ENCODE measurements at regions not wholly inside any gene's neighbourhood (a gene's known extent, or its start where the extent isn't known, plus 50 kb on each side); places are given as distances from the start of the nearest gene placed in this dataset.
"Not testable (repeated sequence)": the region's sequence is repeated elsewhere in the genome, so short reads cannot be mapped to it uniquely, and the experiment has no call there.

DNA sequence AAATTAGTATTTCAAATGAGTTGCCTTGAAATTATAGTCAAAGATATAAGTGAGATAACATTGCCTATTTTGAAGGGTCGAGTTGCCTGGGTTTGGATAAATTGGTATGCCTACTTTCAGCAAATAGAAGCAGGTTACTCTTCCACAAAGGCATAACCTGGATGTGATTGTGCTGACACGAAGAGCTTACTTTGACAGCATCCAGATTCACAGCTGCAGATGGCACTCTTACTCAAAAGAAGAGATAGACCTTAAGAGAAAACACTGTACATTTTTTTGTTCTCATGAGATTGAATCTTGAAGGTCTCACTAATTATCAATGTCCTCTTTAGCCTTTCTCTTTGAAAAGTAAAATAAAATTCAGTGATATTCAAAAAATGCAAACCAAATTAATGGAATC, 1338.7 kb downstream of the REEP3 start:
- DNase-seq (ENCODE audit: low read depth) = no peak

DNA sequence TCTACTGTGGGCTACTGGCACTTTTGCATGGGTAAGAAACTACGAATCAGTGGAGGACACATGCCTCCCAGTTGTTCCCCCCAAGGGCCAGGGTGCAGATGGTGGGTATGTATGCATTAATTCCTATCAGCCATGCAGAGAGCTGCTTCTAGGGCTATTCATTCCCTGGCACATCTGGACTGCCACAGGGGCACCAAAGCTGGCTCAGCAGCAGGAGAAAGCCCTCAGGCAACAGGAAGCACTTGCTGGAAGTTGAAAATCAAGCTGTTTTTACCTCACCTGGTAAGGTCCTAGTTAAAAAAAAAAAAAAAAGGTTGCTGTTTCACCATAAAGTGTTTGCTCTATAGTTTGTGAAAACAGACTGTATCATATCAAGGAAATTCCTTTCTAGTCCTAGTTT, 1342.6 kb downstream of the REEP3 start:
- no peak for DNase-seq (ENCODE audit: low read depth)

GRCh38 chr10:64867501-64867962, 1346.3 kb downstream of the REEP3 start:
- no peak for DNase-seq (ENCODE audit: low read depth)

GRCh38 chr10:64873088-64873487, 1351.9 kb downstream of the REEP3 start:
- DNase-seq (ENCODE audit: low read depth) = no peak

DNA sequence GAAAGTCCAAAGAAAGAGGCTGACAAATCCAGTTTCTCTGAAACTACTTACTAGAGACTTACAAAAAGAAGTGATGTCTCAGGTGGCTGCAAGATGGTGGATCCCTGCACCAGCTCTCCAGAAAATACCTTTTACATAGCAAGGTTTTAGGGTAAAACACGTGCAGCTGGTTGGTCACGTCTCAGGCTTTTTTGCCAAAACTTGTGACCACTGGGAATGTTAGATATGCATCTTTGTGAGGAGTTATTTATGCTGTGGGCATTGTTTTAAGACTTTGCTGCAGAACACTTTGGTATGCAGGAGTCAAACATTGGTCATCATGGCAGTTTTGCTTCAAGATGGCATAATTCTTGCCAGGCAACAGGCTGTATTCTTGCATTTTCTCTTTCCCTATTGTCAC, 1352.8 kb downstream of the REEP3 start:
- no peak for DNase-seq (ENCODE audit: low read depth)

DNA sequence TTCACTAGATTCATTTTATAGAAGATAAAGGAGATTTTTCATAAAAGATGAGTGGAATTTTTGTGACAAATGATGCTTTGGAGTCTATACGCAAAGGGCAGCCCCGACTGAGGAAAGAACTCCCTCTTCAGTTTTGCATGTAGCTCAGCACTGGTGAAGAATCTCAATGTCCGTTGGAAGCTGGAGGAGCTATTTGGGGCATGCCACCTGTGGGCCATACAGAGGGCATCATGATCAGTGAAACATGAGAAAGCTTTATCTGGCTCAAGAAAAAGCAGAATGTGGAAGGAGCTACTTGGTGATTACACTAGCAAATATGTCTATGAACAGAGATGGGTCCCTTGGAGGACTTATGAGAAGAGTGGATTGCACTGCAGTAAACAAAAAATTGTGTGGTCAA, 1359.3 kb downstream of the REEP3 start:
- no peak for DNase-seq (ENCODE audit: low read depth)

GRCh38 chr10:64881257-64881656, 1360.1 kb downstream of the REEP3 start:
- DNase-seq (ENCODE audit: low read depth) = no peak

GRCh38 chr10:64896582-64896981, 1375.4 kb downstream of the REEP3 start:
- DNase-seq (ENCODE audit: low read depth) = no peak

- DNase-seq (ENCODE audit: low read depth) = not testable (repeated sequence)
Observed at GRCh38 chr10:64906311-64906710, 1385.1 kb downstream of the REEP3 start.

- DNase-seq (ENCODE audit: low read depth) = not testable (repeated sequence)
Observed at GRCh38 chr10:64924306-64924705, 1403.1 kb downstream of the REEP3 start.

DNA sequence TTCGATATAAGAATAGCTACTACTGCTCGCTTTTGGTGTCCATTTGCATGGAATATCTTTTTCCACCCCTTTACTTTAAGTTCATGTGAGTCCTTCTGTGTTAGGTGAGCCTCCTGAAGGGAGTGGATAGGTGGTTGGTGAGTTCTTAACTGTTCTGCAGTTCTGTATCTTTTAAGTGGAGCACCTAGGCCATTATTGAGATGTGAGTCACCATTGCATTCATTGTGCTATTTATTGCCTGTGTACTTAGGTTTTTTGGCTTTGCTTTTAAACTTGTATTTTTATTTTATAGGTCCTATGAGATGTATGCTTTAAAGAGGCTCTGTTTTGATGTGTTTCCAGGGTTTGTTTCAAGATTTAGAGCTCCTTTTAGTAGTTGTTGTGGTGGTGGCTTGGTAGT, 1430.8 kb downstream of the REEP3 start:
- DNase-seq (ENCODE audit: low read depth) = no peak

DNA sequence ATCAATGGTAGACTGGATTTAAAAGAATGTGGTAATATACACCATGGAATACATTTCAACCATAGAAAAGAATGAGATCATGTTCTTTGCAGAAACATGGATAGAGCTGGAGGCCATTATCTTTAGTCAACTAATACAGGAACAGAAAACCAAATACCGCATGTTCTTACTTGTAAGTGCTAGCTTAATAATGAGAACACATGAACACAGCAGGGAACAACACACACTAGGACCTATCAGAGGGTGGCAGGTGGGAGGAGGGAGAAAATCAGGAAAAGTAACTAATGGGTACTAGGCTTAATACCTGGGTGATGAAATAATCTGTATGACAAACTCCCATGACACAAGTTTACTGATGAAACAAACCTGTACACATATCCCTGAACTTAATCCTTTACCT, 1435.2 kb downstream of the REEP3 start:
- no peak for DNase-seq (ENCODE audit: low read depth)

DNA sequence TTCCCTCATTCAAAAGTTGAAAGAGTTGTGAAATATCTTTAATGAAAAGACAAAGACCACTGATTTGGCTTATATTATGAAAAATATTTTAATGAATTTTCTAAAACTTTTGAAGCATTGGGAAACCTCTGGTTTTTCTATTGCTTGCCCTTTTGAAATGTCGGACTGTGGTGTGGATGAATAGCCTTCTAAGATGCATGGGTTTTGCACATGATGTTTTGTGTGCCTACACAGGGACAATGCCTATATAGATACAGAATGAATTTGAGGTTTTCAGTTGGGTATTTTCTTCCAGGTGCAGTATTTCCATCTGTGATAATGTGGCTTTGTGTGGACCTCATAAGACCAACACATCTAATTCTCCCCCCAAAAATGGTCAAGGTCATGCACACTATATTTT, 1437.9 kb downstream of the REEP3 start:
- DNase-seq (ENCODE audit: low read depth) = no peak

- no peak for DNase-seq (ENCODE audit: low read depth)
Observed at GRCh38 chr10:64959883-64960282, 1438.7 kb downstream of the REEP3 start.

DNA sequence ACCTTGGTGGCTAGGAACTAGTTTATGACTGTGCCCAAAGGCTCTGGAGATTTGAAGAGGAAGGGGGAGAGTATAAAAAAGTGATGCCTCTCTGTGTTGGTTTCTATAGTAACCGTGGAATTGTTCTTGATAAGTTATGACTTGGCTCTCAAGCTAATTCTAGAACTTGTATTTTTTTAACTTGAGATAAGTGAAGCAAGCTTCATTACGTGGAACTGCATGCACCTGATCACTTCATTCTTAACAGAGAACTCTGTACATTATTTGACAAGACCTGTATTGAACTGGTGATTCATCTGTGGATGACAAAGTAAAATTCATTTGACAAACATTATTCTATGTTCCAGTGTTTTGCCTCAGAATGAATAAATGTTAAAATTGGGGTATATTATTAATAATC, 1452.2 kb downstream of the REEP3 start:
- DNase-seq (ENCODE audit: low read depth) = no peak

- DNase-seq (ENCODE audit: low read depth) = no peak
Observed at GRCh38 chr10:64976150-64976549, 1454.9 kb downstream of the REEP3 start.

DNA sequence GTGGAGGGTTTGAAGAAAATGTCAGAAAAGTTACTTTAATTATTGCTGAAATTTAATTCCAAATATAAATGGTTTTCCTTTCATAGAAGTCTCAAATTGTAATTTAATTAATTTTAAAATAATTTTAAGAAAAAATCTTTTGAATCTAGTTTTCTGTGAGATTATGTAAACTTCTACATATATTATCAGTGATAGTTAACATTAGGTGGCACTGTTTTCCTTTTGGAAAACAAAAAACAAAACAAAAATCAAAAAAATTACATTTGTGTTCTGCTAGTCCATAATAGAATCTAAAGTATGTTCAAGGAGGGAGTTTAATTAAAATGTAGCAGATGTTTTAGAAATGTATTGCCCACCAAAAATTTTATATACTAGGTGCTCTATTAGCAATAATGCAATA, 1456.7 kb downstream of the REEP3 start:
- DNase-seq (ENCODE audit: low read depth) = no peak

DNA sequence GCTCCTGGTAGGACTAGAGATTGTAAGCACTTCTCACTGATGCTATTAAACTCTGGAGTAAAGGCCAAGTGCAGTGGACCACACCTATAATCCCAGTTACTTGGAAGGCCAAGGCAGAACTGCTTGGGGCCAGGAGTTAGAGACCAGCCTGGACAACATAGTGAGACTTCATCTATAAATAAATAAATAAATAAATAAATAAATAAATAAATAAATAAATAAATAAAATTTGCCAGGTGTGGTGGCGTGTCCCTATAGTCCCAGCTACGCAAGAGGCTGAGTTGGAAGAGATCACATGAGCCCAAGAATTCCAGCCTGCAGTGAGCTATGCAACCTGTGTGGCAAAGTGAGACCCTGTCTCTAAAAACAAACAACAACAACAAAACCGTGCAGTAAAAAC, 1475.7 kb downstream of the REEP3 start:
- DNase-seq (ENCODE audit: low read depth) = no peak

DNA sequence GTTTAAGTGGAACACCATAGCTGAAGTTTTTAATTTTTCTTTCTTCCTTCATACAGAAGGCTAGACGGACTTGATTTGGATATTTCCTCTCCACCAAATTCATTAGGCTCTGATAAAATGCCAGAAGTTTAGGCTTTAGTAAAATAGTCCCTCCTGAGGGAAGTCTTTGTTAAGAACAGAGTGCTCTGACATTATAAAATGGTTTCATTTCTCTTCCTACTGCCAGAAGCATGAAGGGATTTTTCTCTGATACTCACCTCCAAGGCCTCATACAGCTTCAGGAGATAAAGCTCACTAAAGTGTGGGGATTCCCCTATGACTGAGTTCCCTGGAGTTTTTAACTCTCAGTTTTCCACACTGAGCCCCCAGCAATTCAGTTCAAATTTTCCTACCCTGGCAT, 1489.6 kb downstream of the REEP3 start:
- DNase-seq (ENCODE audit: low read depth) = no peak

DNA sequence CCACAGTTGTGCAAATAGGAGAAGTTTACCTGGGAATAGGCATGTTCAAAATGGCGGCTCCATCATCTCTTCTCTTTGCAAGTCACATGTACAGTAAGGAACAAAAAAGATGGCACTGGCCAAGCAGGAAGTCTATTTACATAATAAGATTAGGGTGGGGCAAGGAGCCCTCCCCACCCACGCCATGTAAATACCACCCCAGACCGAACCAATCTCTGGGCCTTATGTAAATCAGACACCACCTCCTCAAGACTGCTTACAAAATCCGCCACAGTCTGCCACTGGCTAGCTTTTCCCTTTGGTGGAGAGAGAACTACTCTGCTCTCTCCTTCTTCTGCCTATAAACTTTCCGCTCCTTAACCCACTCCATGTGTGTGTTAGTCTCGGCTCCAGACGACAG, 1496.3 kb downstream of the REEP3 start:
- no peak for DNase-seq (ENCODE audit: low read depth)

GRCh38 chr10:65024886-65025285, 1503.7 kb downstream of the REEP3 start:
- DNase-seq (ENCODE audit: low read depth) = no peak

- no peak for DNase-seq (ENCODE audit: low read depth)
Observed at GRCh38 chr10:65030263-65030662, 1509.1 kb downstream of the REEP3 start.

DNA sequence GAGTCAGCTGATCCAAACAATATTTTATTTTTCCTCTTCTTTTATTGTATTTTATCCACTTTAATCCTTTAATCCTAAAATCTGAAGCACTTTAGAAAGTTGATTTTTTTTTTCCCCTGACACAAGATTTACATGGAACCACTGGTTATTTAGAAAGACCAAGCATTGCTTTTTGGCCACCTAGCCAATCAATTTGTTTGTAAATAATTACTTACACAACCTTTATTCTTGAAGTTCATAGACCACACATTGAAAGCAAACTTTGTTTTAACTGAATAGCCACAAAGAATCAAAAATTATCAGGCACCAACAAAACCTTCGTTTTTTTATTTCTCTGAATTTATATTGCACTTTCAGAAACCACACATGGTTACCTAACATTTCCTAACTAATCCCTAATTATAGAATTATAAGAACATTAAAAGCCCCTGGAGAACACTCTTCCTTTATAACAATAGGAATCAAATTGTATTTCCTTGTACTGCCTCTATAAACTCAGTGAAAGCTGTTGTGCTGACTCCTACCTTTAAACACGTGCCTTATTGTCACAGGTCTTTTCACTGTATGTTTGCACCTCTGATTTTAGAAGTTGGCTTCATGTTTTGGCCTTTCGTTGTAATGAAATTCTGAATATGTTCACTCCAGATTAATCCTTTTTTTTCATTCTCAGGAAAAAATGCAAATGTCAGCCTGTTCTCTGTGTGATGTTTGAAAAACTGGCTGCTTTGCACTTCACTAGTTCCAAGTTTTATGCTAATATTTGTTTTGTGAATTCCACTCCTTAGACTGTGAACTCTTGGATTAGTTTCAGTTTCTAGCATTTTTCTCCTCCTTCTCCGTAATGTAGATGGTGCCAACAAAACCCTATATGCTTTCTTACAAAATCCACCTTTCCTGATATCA, 1511.9 kb downstream of the REEP3 start:
- no peak for DNase-seq (ENCODE audit: low read depth)

- no peak for DNase-seq (ENCODE audit: low read depth)
Observed at GRCh38 chr10:65033957-65034356, 1512.8 kb downstream of the REEP3 start.
